ENCODE measurements at regions not wholly inside any gene's neighbourhood (a gene's known extent, or its start where the extent isn't known, plus 50 kb on each side); places are given as distances from the start of the nearest gene placed in this dataset.

- no TSS peak for BruUV-seq (replicated peaks)
Observed at GRCh38 chr3:182294256-182294655, 499.0 kb upstream of the ATP11B start.

GRCh38 chr3:182294696-182295095, 498.6 kb upstream of the ATP11B start:
- H3K27me3 ChIP-seq (replicated peaks; ENCODE audit: control insufficient read depth, insufficient read depth, low read length), result no peaks in the 10 kb centered on the region
- no peak for TF ChIP-seq CTCF (IDR thresholded peaks at IDR 0.05; ENCODE audit: insufficient read depth in 1 of 2, low read depth in 1 of 2, low read length in 1 of 2, severe bottlenecking in 1 of 2, unreplicated experiment in 1 of 2)
- H3K27me3 Mint-ChIP-seq (ENCODE audit: insufficient read depth, unreplicated experiment), result no peaks in the 10 kb centered on the region
- no peaks in the 10 kb centered on the region for H3K4me1 Mint-ChIP-seq (ENCODE audit: low read depth, unreplicated experiment)
- H3K36me3 ChIP-seq (ENCODE audit: control insufficient read depth, insufficient read depth, low read length), result no peaks in the 10 kb centered on the region
- no peaks in the 10 kb centered on the region for H3K9me3 ChIP-seq
- no peaks in the 10 kb centered on the region for H3K9me3 Mint-ChIP-seq (ENCODE audit: unreplicated experiment)
- no peak overlapping the region for H3K4me3 ChIP-seq (ENCODE audit: low read depth, low read length)
- CTCF ChIA-PET, result no interaction called here
- intact Hi-C loops (cut with micrococcal nuclease; ENCODE audit: unreplicated experiment), result no loop called here
- no peak overlapping the region for H3K27ac Mint-ChIP-seq (ENCODE audit: unreplicated experiment)
- peaks cover 5% of the 10 kb centered on the region for H3K4me1 ChIP-seq
- POLR2A ChIA-PET, result no interaction called here
- no peak overlapping the region for H3K4me3 Mint-ChIP-seq (ENCODE audit: unreplicated experiment)
- BruUV-seq (replicated peaks), result no TSS peak
- no peak for DNase-seq
- H3K36me3 Mint-ChIP-seq (ENCODE audit: insufficient read depth, unreplicated experiment), result no peaks in the 10 kb centered on the region

More at GRCh38 chr3:182294256-182294655, 499.0 kb upstream of the ATP11B start:
- no peak overlapping the region for H3K4me3 ChIP-seq (ENCODE audit: low read depth, low read length)
- H3K36me3 ChIP-seq (ENCODE audit: control insufficient read depth, insufficient read depth, low read length), result no peaks in the 10 kb centered on the region
- H3K4me1 ChIP-seq, result peaks cover 5% of the 10 kb centered on the region
- Mint-ChIP-seq H3K27me3 (ENCODE audit: insufficient read depth, unreplicated experiment) (no peaks in the 10 kb centered on the region), H3K27ac (ENCODE audit: unreplicated experiment) (no peak overlapping the region), H3K9me3 (ENCODE audit: unreplicated experiment) (no peaks in the 10 kb centered on the region), H3K4me1 (ENCODE audit: low read depth, unreplicated experiment) (no peaks in the 10 kb centered on the region), H3K36me3 (ENCODE audit: insufficient read depth, unreplicated experiment) (no peaks in the 10 kb centered on the region), H3K4me3 (ENCODE audit: unreplicated experiment) (no peak overlapping the region)
- no peaks in the 10 kb centered on the region for H3K27me3 ChIP-seq (replicated peaks; ENCODE audit: control insufficient read depth, insufficient read depth, low read length)
- no peak for TF ChIP-seq CTCF (IDR thresholded peaks at IDR 0.05; ENCODE audit: insufficient read depth in 1 of 2, low read depth in 1 of 2, low read length in 1 of 2, severe bottlenecking in 1 of 2, unreplicated experiment in 1 of 2)
- H3K9me3 ChIP-seq, result no peaks in the 10 kb centered on the region
- DNase-seq, result no peak
- ChIA-PET CTCF (no interaction called here), POLR2A (no interaction called here)
- intact Hi-C loops (cut with micrococcal nuclease; ENCODE audit: unreplicated experiment), result no loop called here

GRCh38 chr3:182300266-182300665, 493.0 kb upstream of the ATP11B start:
- BruUV-seq (replicated peaks), result no TSS peak
- TF ChIP-seq CTCF (IDR thresholded peaks at IDR 0.05; ENCODE audit: insufficient read depth in 1 of 2, low read depth in 1 of 2, low read length in 1 of 2, severe bottlenecking in 1 of 2, unreplicated experiment in 1 of 2), result no peak
- Histone ChIP-seq H3K4me3 (ENCODE audit: low read depth, low read length) (no peak overlapping the region), H3K9me3 (no peaks in the 10 kb centered on the region), H3K4me1 (no peaks in the 10 kb centered on the region), H3K36me3 (ENCODE audit: control insufficient read depth, insufficient read depth, low read length) (no peaks in the 10 kb centered on the region), H3K27me3 (replicated peaks; ENCODE audit: control insufficient read depth, insufficient read depth, low read length) (no peaks in the 10 kb centered on the region)
- DNase-seq, result no peak
- H3K27me3 Mint-ChIP-seq (ENCODE audit: insufficient read depth, unreplicated experiment), result no peaks in the 10 kb centered on the region
- no peak overlapping the region for H3K27ac Mint-ChIP-seq (ENCODE audit: unreplicated experiment)
- intact Hi-C loops (cut with micrococcal nuclease; ENCODE audit: unreplicated experiment), result no loop called here
- POLR2A ChIA-PET, result no interaction called here
- peaks cover 7% of the 10 kb centered on the region for H3K4me1 Mint-ChIP-seq (ENCODE audit: low read depth, unreplicated experiment)
- no peaks in the 10 kb centered on the region for H3K36me3 Mint-ChIP-seq (ENCODE audit: insufficient read depth, unreplicated experiment)
- no peak overlapping the region for H3K4me3 Mint-ChIP-seq (ENCODE audit: unreplicated experiment)
- H3K9me3 Mint-ChIP-seq (ENCODE audit: unreplicated experiment), result no peaks in the 10 kb centered on the region
- CTCF ChIA-PET, result no interaction called here
